ENCODE measurements at regions not wholly inside any gene's neighbourhood (a gene's known extent, or its start where the extent isn't known, plus 50 kb on each side); places are given as distances from the start of the nearest gene placed in this dataset.

DNA sequence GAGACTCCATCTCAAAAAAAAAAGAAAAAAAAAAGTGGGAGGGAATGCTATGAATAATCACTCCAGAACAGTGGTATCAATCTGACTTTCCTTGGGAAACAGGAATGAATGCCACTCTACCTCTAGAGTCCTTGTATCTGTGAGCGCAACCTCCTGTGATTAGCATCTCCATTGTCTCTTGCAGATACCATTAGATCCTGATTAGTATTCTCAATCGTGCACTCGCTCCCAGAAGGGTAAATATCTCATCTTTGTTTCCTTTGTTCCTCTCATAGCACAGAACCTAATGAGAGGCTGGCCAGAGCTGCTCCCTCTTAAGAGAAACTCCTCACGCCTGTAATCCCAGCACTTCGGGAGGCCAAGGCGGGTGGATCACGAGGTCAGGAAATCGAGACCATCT lies 184.4 kb upstream of the KCNK2 start (continued):
- TF ChIP-seq, protein P1, sequence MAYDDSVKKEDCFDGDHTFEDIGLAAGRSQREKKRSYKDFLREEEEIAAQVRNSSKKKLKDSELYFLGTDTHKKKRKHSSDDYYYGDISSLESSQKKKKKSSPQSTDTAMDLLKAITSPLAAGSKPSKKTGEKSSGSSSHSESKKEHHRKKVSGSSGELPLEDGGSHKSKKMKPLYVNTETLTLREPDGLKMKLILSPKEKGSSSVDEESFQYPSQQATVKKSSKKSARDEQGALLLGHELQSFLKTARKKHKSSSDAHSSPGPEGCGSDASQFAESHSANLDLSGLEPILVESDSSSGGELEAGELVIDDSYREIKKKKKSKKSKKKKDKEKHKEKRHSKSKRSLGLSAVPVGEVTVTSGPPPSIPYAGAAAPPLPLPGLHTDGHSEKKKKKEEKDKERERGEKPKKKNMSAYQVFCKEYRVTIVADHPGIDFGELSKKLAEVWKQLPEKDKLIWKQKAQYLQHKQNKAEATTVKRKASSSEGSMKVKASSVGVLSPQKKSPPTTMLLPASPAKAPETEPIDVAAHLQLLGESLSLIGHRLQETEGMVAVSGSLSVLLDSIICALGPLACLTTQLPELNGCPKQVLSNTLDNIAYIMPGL (CRISPR knock-in tag; IDR thresholded peaks at IDR 0.05) = no peak
- TF ChIP-seq NFE2L1 (CRISPR knock-in tag; IDR thresholded peaks at IDR 0.05) (no peak), TEAD4 (CRISPR knock-in tag; IDR thresholded peaks at IDR 0.05) (no peak), IRF2 (CRISPR knock-in tag; IDR thresholded peaks at IDR 0.05; ENCODE audit: borderline replicate concordance, low read depth) (no peak), FOXK1 (CRISPR knock-in tag; IDR thresholded peaks at IDR 0.05) (no peak)
- TF ChIP-seq, protein P2, sequence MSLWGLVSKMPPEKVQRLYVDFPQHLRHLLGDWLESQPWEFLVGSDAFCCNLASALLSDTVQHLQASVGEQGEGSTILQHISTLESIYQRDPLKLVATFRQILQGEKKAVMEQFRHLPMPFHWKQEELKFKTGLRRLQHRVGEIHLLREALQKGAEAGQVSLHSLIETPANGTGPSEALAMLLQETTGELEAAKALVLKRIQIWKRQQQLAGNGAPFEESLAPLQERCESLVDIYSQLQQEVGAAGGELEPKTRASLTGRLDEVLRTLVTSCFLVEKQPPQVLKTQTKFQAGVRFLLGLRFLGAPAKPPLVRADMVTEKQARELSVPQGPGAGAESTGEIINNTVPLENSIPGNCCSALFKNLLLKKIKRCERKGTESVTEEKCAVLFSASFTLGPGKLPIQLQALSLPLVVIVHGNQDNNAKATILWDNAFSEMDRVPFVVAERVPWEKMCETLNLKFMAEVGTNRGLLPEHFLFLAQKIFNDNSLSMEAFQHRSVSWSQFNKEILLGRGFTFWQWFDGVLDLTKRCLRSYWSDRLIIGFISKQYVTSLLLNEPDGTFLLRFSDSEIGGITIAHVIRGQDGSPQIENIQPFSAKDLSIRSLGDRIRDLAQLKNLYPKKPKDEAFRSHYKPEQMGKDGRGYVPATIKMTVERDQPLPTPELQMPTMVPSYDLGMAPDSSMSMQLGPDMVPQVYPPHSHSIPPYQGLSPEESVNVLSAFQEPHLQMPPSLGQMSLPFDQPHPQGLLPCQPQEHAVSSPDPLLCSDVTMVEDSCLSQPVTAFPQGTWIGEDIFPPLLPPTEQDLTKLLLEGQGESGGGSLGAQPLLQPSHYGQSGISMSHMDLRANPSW (CRISPR knock-in tag; conservative IDR thresholded peaks at IDR 0.05; ENCODE audit: low read depth) = no peak
- TF ChIP-seq, protein P3, sequence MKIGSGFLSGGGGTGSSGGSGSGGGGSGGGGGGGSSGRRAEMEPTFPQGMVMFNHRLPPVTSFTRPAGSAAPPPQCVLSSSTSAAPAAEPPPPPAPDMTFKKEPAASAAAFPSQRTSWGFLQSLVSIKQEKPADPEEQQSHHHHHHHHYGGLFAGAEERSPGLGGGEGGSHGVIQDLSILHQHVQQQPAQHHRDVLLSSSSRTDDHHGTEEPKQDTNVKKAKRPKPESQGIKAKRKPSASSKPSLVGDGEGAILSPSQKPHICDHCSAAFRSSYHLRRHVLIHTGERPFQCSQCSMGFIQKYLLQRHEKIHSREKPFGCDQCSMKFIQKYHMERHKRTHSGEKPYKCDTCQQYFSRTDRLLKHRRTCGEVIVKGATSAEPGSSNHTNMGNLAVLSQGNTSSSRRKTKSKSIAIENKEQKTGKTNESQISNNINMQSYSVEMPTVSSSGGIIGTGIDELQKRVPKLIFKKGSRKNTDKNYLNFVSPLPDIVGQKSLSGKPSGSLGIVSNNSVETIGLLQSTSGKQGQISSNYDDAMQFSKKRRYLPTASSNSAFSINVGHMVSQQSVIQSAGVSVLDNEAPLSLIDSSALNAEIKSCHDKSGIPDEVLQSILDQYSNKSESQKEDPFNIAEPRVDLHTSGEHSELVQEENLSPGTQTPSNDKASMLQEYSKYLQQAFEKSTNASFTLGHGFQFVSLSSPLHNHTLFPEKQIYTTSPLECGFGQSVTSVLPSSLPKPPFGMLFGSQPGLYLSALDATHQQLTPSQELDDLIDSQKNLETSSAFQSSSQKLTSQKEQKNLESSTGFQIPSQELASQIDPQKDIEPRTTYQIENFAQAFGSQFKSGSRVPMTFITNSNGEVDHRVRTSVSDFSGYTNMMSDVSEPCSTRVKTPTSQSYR (CRISPR knock-in tag; IDR thresholded peaks at IDR 0.05) = no peak
- TF ChIP-seq, protein P4, sequence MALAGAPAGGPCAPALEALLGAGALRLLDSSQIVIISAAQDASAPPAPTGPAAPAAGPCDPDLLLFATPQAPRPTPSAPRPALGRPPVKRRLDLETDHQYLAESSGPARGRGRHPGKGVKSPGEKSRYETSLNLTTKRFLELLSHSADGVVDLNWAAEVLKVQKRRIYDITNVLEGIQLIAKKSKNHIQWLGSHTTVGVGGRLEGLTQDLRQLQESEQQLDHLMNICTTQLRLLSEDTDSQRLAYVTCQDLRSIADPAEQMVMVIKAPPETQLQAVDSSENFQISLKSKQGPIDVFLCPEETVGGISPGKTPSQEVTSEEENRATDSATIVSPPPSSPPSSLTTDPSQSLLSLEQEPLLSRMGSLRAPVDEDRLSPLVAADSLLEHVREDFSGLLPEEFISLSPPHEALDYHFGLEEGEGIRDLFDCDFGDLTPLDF (CRISPR knock-in tag; IDR thresholded peaks at IDR 0.05) = no peak
- TF ChIP-seq, protein P5, sequence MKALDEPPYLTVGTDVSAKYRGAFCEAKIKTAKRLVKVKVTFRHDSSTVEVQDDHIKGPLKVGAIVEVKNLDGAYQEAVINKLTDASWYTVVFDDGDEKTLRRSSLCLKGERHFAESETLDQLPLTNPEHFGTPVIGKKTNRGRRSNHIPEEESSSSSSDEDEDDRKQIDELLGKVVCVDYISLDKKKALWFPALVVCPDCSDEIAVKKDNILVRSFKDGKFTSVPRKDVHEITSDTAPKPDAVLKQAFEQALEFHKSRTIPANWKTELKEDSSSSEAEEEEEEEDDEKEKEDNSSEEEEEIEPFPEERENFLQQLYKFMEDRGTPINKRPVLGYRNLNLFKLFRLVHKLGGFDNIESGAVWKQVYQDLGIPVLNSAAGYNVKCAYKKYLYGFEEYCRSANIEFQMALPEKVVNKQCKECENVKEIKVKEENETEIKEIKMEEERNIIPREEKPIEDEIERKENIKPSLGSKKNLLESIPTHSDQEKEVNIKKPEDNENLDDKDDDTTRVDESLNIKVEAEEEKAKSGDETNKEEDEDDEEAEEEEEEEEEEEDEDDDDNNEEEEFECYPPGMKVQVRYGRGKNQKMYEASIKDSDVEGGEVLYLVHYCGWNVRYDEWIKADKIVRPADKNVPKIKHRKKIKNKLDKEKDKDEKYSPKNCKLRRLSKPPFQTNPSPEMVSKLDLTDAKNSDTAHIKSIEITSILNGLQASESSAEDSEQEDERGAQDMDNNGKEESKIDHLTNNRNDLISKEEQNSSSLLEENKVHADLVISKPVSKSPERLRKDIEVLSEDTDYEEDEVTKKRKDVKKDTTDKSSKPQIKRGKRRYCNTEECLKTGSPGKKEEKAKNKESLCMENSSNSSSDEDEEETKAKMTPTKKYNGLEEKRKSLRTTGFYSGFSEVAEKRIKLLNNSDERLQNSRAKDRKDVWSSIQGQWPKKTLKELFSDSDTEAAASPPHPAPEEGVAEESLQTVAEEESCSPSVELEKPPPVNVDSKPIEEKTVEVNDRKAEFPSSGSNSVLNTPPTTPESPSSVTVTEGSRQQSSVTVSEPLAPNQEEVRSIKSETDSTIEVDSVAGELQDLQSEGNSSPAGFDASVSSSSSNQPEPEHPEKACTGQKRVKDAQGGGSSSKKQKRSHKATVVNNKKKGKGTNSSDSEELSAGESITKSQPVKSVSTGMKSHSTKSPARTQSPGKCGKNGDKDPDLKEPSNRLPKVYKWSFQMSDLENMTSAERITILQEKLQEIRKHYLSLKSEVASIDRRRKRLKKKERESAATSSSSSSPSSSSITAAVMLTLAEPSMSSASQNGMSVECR (CRISPR knock-in tag; IDR thresholded peaks at IDR 0.05; ENCODE audit: borderline replicate concordance) = no peak

DNA sequence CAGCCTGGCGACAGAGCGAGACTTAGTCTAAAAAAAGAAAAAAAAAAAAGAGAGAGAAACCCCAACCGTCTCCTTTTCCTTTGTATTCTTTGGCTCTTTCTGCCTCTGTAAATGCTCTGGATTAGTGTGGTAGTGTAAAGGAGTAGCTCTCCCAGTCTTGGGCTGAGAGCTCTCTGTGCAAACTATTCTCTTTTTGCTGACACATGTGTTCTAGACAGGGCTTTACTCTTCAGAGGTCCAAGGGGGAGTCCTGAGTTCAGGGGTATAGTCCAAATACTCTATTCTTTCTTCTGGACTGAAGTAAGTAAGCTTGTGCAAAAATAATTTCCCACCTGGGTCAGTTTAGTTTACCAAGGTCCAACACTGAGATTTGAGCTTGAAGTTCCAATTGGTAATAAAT lies 183.8 kb upstream of the KCNK2 start:
- no peak for DNase-seq (ENCODE audit: low spot score)
- no peak for TF ChIP-seq HMGA2 (CRISPR knock-in tag; IDR thresholded peaks at IDR 0.05)
- H3K27me3 Mint-ChIP-seq (ENCODE audit: low read depth) = no peaks in the 10 kb centered on the region

More for the DNA sequence above, 183.8 kb upstream of the KCNK2 start:
- no peak; the same call in 1 of the 2 replicates for ATAC-seq
- Mint-ChIP-seq H3K4me3 (no peak overlapping the region), H3K9me3 (no peaks in the 10 kb centered on the region), H3K4me1 (peaks cover 7% of the 10 kb centered on the region; the same call in 1 of the 2 replicates), H3K36me3 (no peaks in the 10 kb centered on the region), H3K27ac (no peak overlapping the region)
- ChIA-PET POLR2A (no interaction called here), CTCF (interaction anchor here (0.6 kb wide), 1 partner anchor 75 kb away, joined by 4 read pairs; no protein-coding TSS in a partner anchor)

Data from WTC11 (cell line).